GM12873 (cell line): ENCODE measurements at regions not wholly inside any gene's neighbourhood (a gene's known extent, or its start where the extent isn't known, plus 50 kb on each side); places are given as distances from the start of the nearest gene placed in this dataset.

ENCODE experiments used
- TF ChIP-seq, protein P1 (sequence below): IDR thresholded peaks from 2 replicates; pipeline ENCODE4 v1.5.1; 2012; ENCODE audit warnings: low read depth, mild to moderate bottlenecking, moderate library complexity, low read length, control low read depth; ENCODE audit not compliant: insufficient read depth; ENCODE audit errors: missing control alignments

DNA sequence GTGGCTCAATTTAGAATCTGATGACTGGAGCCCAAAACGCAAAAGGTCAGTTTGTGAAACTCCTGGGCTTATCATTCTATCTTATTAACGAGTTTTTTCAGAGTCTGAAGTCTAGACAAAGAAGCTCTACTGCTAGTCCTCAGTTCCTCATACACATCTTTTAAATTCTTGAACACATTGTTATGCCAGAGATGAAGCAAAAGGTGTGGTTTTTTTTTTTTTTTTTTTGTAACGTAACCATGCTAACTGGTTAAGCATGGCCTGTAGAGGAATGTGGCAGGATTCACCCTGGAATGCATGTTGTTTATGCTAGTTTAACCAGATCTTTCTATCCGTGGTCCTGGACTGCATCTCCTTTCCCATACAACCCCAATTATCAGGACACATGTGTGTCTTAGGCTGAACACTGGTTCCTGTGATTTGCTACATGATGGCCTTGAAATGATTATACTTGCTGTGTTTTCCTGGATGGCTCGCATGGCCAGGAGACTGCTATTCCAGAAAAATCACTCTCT lies 79.3 kb upstream of the MDFIC start:
- TF ChIP-seq, protein P1, sequence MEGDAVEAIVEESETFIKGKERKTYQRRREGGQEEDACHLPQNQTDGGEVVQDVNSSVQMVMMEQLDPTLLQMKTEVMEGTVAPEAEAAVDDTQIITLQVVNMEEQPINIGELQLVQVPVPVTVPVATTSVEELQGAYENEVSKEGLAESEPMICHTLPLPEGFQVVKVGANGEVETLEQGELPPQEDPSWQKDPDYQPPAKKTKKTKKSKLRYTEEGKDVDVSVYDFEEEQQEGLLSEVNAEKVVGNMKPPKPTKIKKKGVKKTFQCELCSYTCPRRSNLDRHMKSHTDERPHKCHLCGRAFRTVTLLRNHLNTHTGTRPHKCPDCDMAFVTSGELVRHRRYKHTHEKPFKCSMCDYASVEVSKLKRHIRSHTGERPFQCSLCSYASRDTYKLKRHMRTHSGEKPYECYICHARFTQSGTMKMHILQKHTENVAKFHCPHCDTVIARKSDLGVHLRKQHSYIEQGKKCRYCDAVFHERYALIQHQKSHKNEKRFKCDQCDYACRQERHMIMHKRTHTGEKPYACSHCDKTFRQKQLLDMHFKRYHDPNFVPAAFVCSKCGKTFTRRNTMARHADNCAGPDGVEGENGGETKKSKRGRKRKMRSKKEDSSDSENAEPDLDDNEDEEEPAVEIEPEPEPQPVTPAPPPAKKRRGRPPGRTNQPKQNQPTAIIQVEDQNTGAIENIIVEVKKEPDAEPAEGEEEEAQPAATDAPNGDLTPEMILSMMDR: no peak

DNA sequence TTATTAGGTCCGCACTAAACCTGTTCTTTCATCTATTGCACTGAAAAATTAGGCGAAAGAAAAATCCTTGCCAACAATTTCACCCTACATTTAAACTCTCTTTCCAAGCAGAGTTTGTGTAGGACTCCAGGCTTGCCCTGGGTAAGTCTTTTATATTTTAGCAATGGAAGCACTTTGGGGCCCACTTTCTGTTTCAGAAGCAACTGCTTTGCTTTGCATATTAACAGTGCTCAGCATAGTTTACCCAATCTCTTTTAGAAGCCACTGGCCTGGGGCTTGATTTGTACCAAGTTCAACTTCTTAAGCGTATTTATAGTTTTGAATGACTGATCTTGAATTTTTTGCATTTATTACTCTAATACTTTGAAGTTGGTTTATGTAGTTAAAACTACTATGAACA lies 78.8 kb upstream of the MDFIC start:
- TF ChIP-seq, protein P1: no peak

DNA sequence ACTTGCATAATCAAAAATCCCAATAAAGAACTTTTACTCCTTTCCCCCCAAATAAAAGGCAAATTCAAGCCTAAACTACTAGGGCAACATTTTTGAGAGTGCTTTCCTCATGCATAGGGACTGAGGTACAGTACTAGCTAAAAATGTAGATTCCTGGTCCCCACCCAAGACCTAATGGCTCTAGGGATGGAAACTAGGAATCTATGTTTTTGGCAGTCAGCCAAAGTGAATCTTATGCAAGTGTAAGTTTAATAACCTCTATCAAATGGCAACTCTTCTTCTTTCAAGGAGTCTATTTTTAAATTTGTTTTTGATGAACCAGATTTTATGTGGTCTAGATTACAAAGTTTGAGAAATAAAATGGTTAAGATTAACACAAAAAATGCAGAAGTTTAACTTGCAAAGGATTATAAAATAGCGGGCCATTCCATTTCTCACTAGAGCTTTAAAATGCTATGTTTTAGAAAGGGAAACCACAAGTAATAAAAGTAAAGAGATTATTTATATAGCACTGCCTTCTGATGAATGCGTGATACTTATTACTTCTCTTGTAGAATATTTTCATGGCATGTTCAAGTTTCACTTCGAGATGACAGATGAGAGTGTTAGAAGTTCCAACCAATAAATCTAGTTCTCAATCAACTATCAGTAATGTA lies 70.4 kb upstream of the MDFIC start:
- TF ChIP-seq, protein P1: no peak

DNA sequence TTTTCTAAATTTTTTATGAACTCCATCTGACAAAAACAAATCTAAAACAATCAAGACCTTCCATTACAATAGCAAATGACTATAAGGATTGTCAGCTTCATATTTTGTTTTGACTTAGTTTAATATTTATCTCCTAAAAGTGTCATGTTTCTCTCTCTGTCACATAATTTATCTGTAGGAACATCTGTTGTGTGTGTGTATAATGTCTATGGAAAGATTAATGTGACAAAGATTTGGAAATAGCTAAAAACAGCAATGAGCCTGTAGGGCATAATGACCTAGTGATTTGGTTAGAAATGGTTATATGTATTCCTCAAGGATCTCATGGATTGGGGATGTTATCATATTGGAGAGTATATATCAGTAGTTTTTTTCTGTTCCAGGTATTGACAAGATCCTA lies 69.6 kb upstream of the MDFIC start:
- TF ChIP-seq, protein P1: no peak

DNA sequence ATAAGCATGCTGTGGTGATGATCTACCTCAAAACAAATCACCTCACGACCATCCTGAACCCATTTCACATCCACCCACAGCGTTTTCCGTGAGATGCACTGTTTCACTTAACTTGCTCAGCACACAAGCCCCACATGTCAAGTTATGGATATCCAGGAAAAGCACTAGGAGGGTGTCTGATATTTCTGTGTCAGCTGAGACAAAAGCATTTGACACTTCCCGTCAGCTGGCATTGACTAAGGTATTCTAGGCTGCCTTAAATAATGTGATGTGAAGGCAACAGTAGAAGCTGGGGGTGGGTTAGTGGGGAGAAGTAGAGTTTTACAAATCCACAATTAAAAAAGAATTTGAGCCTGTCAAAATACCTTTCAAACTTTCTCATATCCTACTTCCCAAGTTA lies 68.7 kb upstream of the MDFIC start:
- TF ChIP-seq, protein P1: no peak

DNA sequence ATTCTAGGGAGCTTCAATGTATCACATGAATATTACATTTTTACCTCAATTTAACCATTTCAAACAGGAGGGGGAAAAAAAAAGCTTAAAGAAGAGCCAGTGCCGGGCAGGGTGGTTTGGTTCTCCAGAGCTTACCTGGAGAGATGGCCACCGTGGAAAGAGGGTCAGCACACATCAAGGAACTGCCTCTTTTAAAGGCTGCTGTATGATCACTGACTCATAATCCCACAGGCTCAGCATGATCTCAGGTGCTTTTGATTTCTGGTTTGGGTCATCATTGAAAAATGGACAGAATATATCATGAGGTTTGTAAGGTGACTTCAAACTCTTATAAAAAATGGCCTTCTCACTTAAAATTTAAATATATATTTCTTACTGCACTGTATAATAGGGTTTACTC lies 67.5 kb upstream of the MDFIC start:
- TF ChIP-seq, protein P1: no peak

DNA sequence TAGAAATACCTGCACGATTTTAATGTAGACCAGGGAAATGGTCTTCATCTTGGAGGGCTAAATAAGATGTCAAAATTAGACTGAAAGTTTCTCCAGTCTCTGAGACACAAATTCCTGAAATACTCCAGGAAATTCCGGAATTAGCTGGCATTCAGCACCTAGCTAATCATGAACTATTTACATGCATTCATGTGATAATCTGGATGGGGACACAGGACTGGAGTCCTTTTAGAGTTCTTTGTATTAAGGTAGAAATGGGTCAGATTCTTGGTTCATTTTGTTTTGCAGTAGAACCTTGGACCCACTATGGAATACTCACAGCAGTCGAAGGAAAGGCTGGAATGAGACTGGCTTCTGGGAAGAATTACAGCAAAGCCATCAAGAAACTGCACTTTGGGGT lies 65.3 kb upstream of the MDFIC start:
- TF ChIP-seq, protein P1: no peak
